A549 (cell line): ENCODE measurements at regions not wholly inside any gene's neighbourhood (a gene's known extent, or its start where the extent isn't known, plus 50 kb on each side); places are given as distances from the start of the nearest gene placed in this dataset.

ENCODE experiments used
- ATAC-seq, 2 experiments: fragments of 200-7000 bp in 1 of 2; fragments of >200 bp in 1 of 2; cut with Nextera tagmentation in 1 of 2; cut with Tn5 transposase in 1 of 2; 3 replicates each; pipeline versions ENCODE4 v1.8.0 to v1.9.1; 2018 to 2020; ENCODE audit warnings: mild to moderate bottlenecking in 1 of 2, moderate library complexity in 1 of 2
- CTCF ChIA-PET: fragments of 300-600 bp; sonication (Branson Sonifier 250); formaldehyde crosslinking; extraction: SDS; loops from one replicate; lab custom pipeline; 2021; ENCODE audit warnings: antibody characterized with exemption, inconsistent platforms; lab: Yijun Ruan, JAX
- POLR2A ChIA-PET: fragments of 350-600 bp; formaldehyde crosslinking; extraction: SDS; loops from one replicate; lab custom pipeline; 2021; ENCODE audit warnings: antibody characterized with exemption, inconsistent platforms; lab: Yijun Ruan, JAX
- DNase-seq, 2 experiments: peaks; one replicate each; pipeline versions ENCODE4 v3.0.0 to v3.0.0-alpha.2; 2011 to 2016; ENCODE audit warnings: low read depth in 1 of 2, low spot score in 1 of 2
- FAIRE-seq: peaks from 2 replicates; lab custom pipeline; 2011; peaks lifted over from hg19 to GRCh38; lab: Jason Lieb, UNC
- H3K27ac ChIP-seq, 2 experiments: fragments of >200 bp; sonication (Bioruptor Twin); formaldehyde crosslinking; 3 replicates each; pipeline ENCODE4 v1.5.1; 2016 to 2017
- H3K4me1 ChIP-seq: fragments of >200 bp; sonication (Bioruptor Twin); formaldehyde crosslinking; 3 replicates; pipeline ENCODE4 v1.6.1; 2016
- H3K4me2 ChIP-seq: fragments of >200 bp; sonication (Bioruptor Twin); formaldehyde crosslinking; 3 replicates; pipeline ENCODE4 v1.6.1; 2016
- H3K4me3 ChIP-seq: fragments of >200 bp; sonication (Bioruptor Twin); formaldehyde crosslinking; 3 replicates; pipeline ENCODE4 v1.5.1; 2016
- H3K9me3 ChIP-seq: fragments of >200 bp; sonication (Bioruptor Twin); formaldehyde crosslinking; 3 replicates; pipeline ENCODE4 v1.6.1; 2016
- BCL3 ChIP-seq: fragments of >200 bp; sonication (Bioruptor Twin); formaldehyde crosslinking; IDR thresholded peaks from 3 replicates; pipeline ENCODE4 v1.6.1; 2016
- BHLHE40 ChIP-seq: IDR thresholded peaks from 2 replicates; pipeline ENCODE4 v1.6.1; 2012; ENCODE audit warnings: low read depth, low read length, inconsistent platforms
- CEBPB ChIP-seq, 2 experiments: fragments of >200 bp in 1 of 2; sonication (Bioruptor Twin) in 1 of 2; formaldehyde crosslinking in 1 of 2; IDR thresholded peaks; 2 replicates each; pipeline ENCODE4 v1.6.1; 2012 to 2016
- CHD2 ChIP-seq: fragments of 150-350 bp; IDR thresholded peaks from 2 replicates; pipeline ENCODE4 v1.6.1; 2014; ENCODE audit warnings: low read length; ENCODE audit not compliant: partially characterized antibody
- EP300 ChIP-seq, 2 experiments: fragments of >200 bp; sonication (Bioruptor Twin); formaldehyde crosslinking; IDR thresholded peaks; 2 replicates in 1 of 2; 3 replicates in 1 of 2; pipeline ENCODE4 v1.6.1; 2016 to 2017
- ESRRA ChIP-seq: fragments of 150-350 bp; IDR thresholded peaks from 2 replicates; pipeline ENCODE4 v1.6.1; 2014; ENCODE audit warnings: mild to moderate bottlenecking, low read length, borderline replicate concordance
- FOSB ChIP-seq: fragments of 250-450 bp; sonication (Bioruptor Pico); IDR thresholded peaks from 2 replicates; pipeline ENCODE4 v1.5.0; 2020; ENCODE audit warnings: mild to moderate bottlenecking, moderate library complexity
- GATA3 ChIP-seq: IDR thresholded peaks from 2 replicates; pipeline ENCODE4 v1.6.1; 2012; ENCODE audit warnings: borderline replicate concordance
- HES2 ChIP-seq: fragments of >200 bp; sonication (Bioruptor Twin); formaldehyde crosslinking; IDR thresholded peaks from 2 replicates; pipeline ENCODE4 v1.6.1; 2016
- HEYL ChIP-seq: fragments of 250-450 bp; sonication (Bioruptor Pico); IDR thresholded peaks from 2 replicates; pipeline ENCODE4 v1.8.0; 2021; ENCODE audit warnings: mild to moderate bottlenecking, moderate library complexity
- HOXA7 ChIP-seq: fragments of 250-450 bp; sonication (Bioruptor Pico); IDR thresholded peaks from 2 replicates; pipeline ENCODE4 v1.5.0; 2020; ENCODE audit warnings: mild to moderate bottlenecking, moderate library complexity
- HOXB13 ChIP-seq: fragments of 250-450 bp; sonication (Bioruptor Pico); IDR thresholded peaks from 2 replicates; pipeline ENCODE4 v1.5.0; 2020; ENCODE audit warnings: low read depth, mild to moderate bottlenecking, moderate library complexity
- HOXB5 ChIP-seq: fragments of 250-450 bp; sonication (Bioruptor Pico); IDR thresholded peaks from 2 replicates; pipeline ENCODE4 v1.5.0; 2020; ENCODE audit warnings: mild to moderate bottlenecking, moderate library complexity
- JUNB ChIP-seq: fragments of >200 bp; sonication (Bioruptor Twin); formaldehyde crosslinking; IDR thresholded peaks from 2 replicates; pipeline ENCODE4 v1.6.1; 2016
- KDM5A ChIP-seq: fragments of 200-600 bp; sonication (generic); IDR thresholded peaks from 2 replicates; pipeline ENCODE4 v1.6.1; 2016; ENCODE audit warnings: antibody characterized with exemption, mild to moderate bottlenecking
- MAX ChIP-seq: IDR thresholded peaks from 2 replicates; pipeline ENCODE4 v1.6.1; 2012
- MAZ ChIP-seq: fragments of 150-350 bp; IDR thresholded peaks from 2 replicates; pipeline ENCODE4 v1.6.1; 2014; ENCODE audit warnings: antibody characterized with exemption, low read depth, low read length, borderline replicate concordance
- MYC ChIP-seq: IDR thresholded peaks from 2 replicates; pipeline ENCODE4 v1.6.1; 2012; ENCODE audit warnings: mild to moderate bottlenecking, inconsistent platforms, low read length, improper control_type of control experiment, borderline replicate concordance
- NPAS2 ChIP-seq: fragments of 250-450 bp; sonication (Bioruptor Pico); IDR thresholded peaks from 2 replicates; pipeline ENCODE4 v1.8.0; 2022; ENCODE audit warnings: mild to moderate bottlenecking, moderate library complexity, borderline replicate concordance
- NR3C1 ChIP-seq: fragments of >200 bp; sonication (Bioruptor Twin); formaldehyde crosslinking; IDR thresholded peaks from 3 replicates; pipeline ENCODE4 v1.6.1; 2017
- POLR2A ChIP-seq: IDR thresholded peaks from 2 replicates; pipeline ENCODE4 v1.6.1; 2012; ENCODE audit warnings: mild to moderate bottlenecking, low read length
- RFX5 ChIP-seq: fragments of 450-650 bp; IDR thresholded peaks from 2 replicates; pipeline ENCODE4 v1.7.1; 2014; ENCODE audit warnings: antibody characterized with exemption, mild to moderate bottlenecking, moderate library complexity
- SMC3 ChIP-seq: fragments of >200 bp; sonication (Bioruptor Twin); formaldehyde crosslinking; IDR thresholded peaks from 3 replicates; pipeline ENCODE4 v1.6.1; 2018; ENCODE audit warnings: inconsistent platforms
- TP53 ChIP-seq: fragments of 250-450 bp; sonication (Bioruptor Pico); IDR thresholded peaks from 2 replicates; pipeline ENCODE4 v1.5.0; 2021; ENCODE audit warnings: mild to moderate bottlenecking, moderate library complexity
- ZNF302 ChIP-seq: fragments of 250-450 bp; sonication (Bioruptor Pico); IDR thresholded peaks from 2 replicates; pipeline ENCODE4 v1.9.0; 2021; ENCODE audit warnings: inconsistent platforms, mild to moderate bottlenecking, moderate library complexity
- WGBS: methylation state at CpG from one replicate; pipeline ENCODE4 v1.1.6; 2017; ENCODE audit errors: missing lambda C conversion rate; 5-methylcytosine and 5-hydroxymethylcytosine counted together
- TF ChIP-seq, protein P1 (sequence below): fragments of 200-600 bp; sonication (generic); IDR thresholded peaks from 2 replicates; pipeline ENCODE4 v1.6.1; 2016; ENCODE audit warnings: antibody characterized with exemption, mild to moderate bottlenecking, moderate library complexity
- TF ChIP-seq, protein P2 (sequence below): fragments of 250-450 bp; sonication (Bioruptor Pico); IDR thresholded peaks from 2 replicates; pipeline ENCODE4 v1.5.0; 2021; ENCODE audit warnings: mild to moderate bottlenecking, moderate library complexity, borderline replicate concordance

DNA sequence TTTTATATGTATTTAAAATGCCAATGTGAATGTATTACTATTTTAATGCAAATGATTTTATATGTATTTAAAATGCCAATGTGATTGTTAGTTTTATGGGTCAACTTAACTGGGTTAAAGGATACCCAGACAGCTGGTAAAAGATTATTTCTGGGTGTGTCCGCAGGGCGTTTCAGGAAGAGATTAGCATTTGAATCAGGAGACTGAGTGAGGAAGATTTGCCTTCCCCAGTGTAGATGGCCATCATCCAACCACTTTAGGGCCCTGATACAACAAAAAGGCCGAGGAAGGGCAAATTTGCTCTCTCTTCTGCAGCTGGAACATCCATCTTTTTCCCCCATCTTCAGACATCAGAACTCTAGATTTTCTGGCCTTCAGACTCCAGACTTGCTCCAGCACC is 116.2 kb downstream of the BAMBI start:
- Histone ChIP-seq H3K4me3 (no peak overlapping the region), H3K4me1 (peaks cover 10% of the 10 kb centered on the region), H3K9me3 (no peaks in the 10 kb centered on the region), H3K27ac (no peak overlapping the region), H3K4me2 (no peak overlapping the region)
- ChIA-PET CTCF (no interaction called here), POLR2A (no interaction called here)
- WGBS: 65% methylated on average over 3 of the region's 3 CpGs
- TF ChIP-seq RFX5 (no peak), MYC (no peak), HOXB13 (no peak), TP53 (CRISPR knock-in tag) (no peak), HEYL (no peak), FOSB (CRISPR knock-in tag) (no peak), CHD2 (no peak), JUNB (no peak), GATA3 (no peak), SMC3 (no peak), MAX (no peak), HES2 (no peak), ZNF302 (CRISPR knock-in tag) (no peak)
- TF ChIP-seq, protein P1, sequence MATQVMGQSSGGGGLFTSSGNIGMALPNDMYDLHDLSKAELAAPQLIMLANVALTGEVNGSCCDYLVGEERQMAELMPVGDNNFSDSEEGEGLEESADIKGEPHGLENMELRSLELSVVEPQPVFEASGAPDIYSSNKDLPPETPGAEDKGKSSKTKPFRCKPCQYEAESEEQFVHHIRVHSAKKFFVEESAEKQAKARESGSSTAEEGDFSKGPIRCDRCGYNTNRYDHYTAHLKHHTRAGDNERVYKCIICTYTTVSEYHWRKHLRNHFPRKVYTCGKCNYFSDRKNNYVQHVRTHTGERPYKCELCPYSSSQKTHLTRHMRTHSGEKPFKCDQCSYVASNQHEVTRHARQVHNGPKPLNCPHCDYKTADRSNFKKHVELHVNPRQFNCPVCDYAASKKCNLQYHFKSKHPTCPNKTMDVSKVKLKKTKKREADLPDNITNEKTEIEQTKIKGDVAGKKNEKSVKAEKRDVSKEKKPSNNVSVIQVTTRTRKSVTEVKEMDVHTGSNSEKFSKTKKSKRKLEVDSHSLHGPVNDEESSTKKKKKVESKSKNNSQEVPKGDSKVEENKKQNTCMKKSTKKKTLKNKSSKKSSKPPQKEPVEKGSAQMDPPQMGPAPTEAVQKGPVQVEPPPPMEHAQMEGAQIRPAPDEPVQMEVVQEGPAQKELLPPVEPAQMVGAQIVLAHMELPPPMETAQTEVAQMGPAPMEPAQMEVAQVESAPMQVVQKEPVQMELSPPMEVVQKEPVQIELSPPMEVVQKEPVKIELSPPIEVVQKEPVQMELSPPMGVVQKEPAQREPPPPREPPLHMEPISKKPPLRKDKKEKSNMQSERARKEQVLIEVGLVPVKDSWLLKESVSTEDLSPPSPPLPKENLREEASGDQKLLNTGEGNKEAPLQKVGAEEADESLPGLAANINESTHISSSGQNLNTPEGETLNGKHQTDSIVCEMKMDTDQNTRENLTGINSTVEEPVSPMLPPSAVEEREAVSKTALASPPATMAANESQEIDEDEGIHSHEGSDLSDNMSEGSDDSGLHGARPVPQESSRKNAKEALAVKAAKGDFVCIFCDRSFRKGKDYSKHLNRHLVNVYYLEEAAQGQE: no peak
- TF ChIP-seq, protein P2, sequence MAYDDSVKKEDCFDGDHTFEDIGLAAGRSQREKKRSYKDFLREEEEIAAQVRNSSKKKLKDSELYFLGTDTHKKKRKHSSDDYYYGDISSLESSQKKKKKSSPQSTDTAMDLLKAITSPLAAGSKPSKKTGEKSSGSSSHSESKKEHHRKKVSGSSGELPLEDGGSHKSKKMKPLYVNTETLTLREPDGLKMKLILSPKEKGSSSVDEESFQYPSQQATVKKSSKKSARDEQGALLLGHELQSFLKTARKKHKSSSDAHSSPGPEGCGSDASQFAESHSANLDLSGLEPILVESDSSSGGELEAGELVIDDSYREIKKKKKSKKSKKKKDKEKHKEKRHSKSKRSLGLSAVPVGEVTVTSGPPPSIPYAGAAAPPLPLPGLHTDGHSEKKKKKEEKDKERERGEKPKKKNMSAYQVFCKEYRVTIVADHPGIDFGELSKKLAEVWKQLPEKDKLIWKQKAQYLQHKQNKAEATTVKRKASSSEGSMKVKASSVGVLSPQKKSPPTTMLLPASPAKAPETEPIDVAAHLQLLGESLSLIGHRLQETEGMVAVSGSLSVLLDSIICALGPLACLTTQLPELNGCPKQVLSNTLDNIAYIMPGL (CRISPR knock-in tag): no peak
- FAIRE-seq: no peak
- no peak for DNase-seq
- ATAC-seq: no peak

DNA sequence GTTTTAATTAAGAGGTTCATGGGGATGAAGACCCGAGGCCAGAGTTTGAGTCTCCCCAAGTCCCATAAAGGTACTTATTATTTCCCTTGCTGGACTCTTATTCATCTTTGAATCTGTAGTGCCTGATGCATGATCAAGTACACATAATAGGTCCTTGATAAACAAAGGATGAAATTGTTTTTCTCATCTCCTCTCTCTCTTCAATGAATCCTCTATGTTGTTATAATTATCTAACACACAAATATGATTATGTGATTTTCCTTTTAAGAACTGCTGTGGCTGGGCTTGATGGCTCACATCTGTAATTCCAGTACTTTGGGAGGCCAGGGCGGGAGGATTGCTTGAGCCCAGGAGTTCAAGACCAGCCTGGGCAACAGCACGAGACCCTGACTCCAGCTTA is 117.7 kb downstream of the BAMBI start:
- DNase-seq: no peak
- ATAC-seq: no peak
- Histone ChIP-seq H3K4me2 (no peak overlapping the region), H3K4me3 (no peak overlapping the region), H3K27ac (no peak overlapping the region), H3K4me1 (peaks cover 10% of the 10 kb centered on the region), H3K9me3 (no peaks in the 10 kb centered on the region)
- ChIA-PET POLR2A (interaction anchor here (0.6 kb wide), 1 partner anchor 22 kb away, joined by 3 read pairs; no protein-coding TSS in a partner anchor), CTCF (no interaction called here)
- 86% methylated on average over 3 of the region's 3 CpGs for WGBS
- no peak for FAIRE-seq
- TF ChIP-seq NR3C1 (no peak), ESRRA (no peak), HOXB5 (CRISPR knock-in tag) (no peak), MAX (no peak), KDM5A (no peak), FOSB (CRISPR knock-in tag) (no peak), POLR2A (no peak), HOXA7 (CRISPR knock-in tag) (no peak), CEBPB (IDR thresholded peaks at IDR 0.05) (no peak), TP53 (CRISPR knock-in tag) (no peak), MAZ (no peak), EP300 (IDR thresholded peaks at IDR 0.05) (no peak), BCL3 (no peak), BHLHE40 (no peak), NPAS2 (CRISPR knock-in tag) (no peak)
- TF ChIP-seq, protein P1: no peak
